ENCODE measurements at regions not wholly inside any gene's neighbourhood (a gene's known extent, or its start where the extent isn't known, plus 50 kb on each side); places are given as distances from the start of the nearest gene placed in this dataset.

GRCh38 chr6:104365451-104366234 lies 494.1 kb downstream of the HACE1 start:
- TF ChIP-seq GATA1 (IDR thresholded peaks at IDR 0.05; ENCODE audit: low read depth, low read length) = no peak
- no peak for TF ChIP-seq POLR2A (IDR thresholded peaks at IDR 0.05; ENCODE audit: low read length)
- no peak for DNase-seq

GRCh38 chr6:104357928-104358327 lies 501.8 kb downstream of the HACE1 start:
- no peak for TF ChIP-seq POLR2A (IDR thresholded peaks at IDR 0.05; ENCODE audit: low read length)
- TF ChIP-seq GATA1 (IDR thresholded peaks at IDR 0.05; ENCODE audit: low read depth, low read length) = no peak
- no peak for DNase-seq

- DNase-seq = no peak
- TF ChIP-seq POLR2A (IDR thresholded peaks at IDR 0.05; ENCODE audit: low read length) (no peak), GATA1 (IDR thresholded peaks at IDR 0.05; ENCODE audit: low read depth, low read length) (no peak)
These were observed 503.5 kb downstream of the HACE1 start for GRCh38 chr6:104356197-104356596.

GRCh38 chr6:104349191-104349590 lies 510.5 kb downstream of the HACE1 start:
- no peak for TF ChIP-seq POLR2A (IDR thresholded peaks at IDR 0.05; ENCODE audit: low read length)
- no peak for TF ChIP-seq GATA1 (IDR thresholded peaks at IDR 0.05; ENCODE audit: low read depth, low read length)
- DNase-seq = no peak

- no peak for TF ChIP-seq POLR2A (IDR thresholded peaks at IDR 0.05; ENCODE audit: low read length)
- TF ChIP-seq GATA1 (IDR thresholded peaks at IDR 0.05; ENCODE audit: low read depth, low read length) = no peak
- no peak for DNase-seq
These were observed 515.5 kb downstream of the HACE1 start for GRCh38 chr6:104344223-104344622.

GRCh38 chr6:104332364-104332763 lies 527.4 kb downstream of the HACE1 start:
- DNase-seq = no peak
- TF ChIP-seq GATA1 (IDR thresholded peaks at IDR 0.05; ENCODE audit: low read depth, low read length) (no peak), POLR2A (IDR thresholded peaks at IDR 0.05; ENCODE audit: low read length) (no peak)

- TF ChIP-seq POLR2A (IDR thresholded peaks at IDR 0.05; ENCODE audit: low read length) = no peak
- TF ChIP-seq GATA1 (IDR thresholded peaks at IDR 0.05; ENCODE audit: low read depth, low read length) = no peak
- no peak for DNase-seq
These were observed 533.3 kb downstream of the HACE1 start for GRCh38 chr6:104326173-104327001.

GRCh38 chr6:104325341-104326172 lies 534.2 kb downstream of the HACE1 start:
- peak; percentile 1 to 3 for DNase-seq
- no peak for TF ChIP-seq POLR2A (IDR thresholded peaks at IDR 0.05; ENCODE audit: low read length)
- TF ChIP-seq GATA1 (IDR thresholded peaks at IDR 0.05; ENCODE audit: low read depth, low read length) = no peak

GRCh38 chr6:104324301-104324700 lies 535.4 kb downstream of the HACE1 start:
- no peak for DNase-seq
- TF ChIP-seq GATA1 (IDR thresholded peaks at IDR 0.05; ENCODE audit: low read depth, low read length) (no peak), POLR2A (IDR thresholded peaks at IDR 0.05; ENCODE audit: low read length) (no peak)

- no peak for DNase-seq
- no peak for TF ChIP-seq POLR2A (IDR thresholded peaks at IDR 0.05; ENCODE audit: low read length)
- no peak for TF ChIP-seq GATA1 (IDR thresholded peaks at IDR 0.05; ENCODE audit: low read depth, low read length)
These were observed 536.9 kb downstream of the HACE1 start for GRCh38 chr6:104322841-104323240.

GRCh38 chr6:104321301-104321700 lies 538.4 kb downstream of the HACE1 start:
- no peak for DNase-seq
- TF ChIP-seq POLR2A (IDR thresholded peaks at IDR 0.05; ENCODE audit: low read length) (no peak), GATA1 (IDR thresholded peaks at IDR 0.05; ENCODE audit: low read depth, low read length) (no peak)

- no peak for DNase-seq
These were observed 538.8 kb downstream of the HACE1 start for GRCh38 chr6:104320896-104321295.

GRCh38 chr6:104312851-104313250 lies 546.9 kb downstream of the HACE1 start:
- no peak for TF ChIP-seq GATA1 (IDR thresholded peaks at IDR 0.05; ENCODE audit: low read depth, low read length)
- TF ChIP-seq POLR2A (IDR thresholded peaks at IDR 0.05; ENCODE audit: low read length) = no peak
- no peak for DNase-seq

More at GRCh38 chr6:104320896-104321295, 538.8 kb downstream of the HACE1 start:
- TF ChIP-seq GATA1 (IDR thresholded peaks at IDR 0.05; ENCODE audit: low read depth, low read length) (no peak), POLR2A (IDR thresholded peaks at IDR 0.05; ENCODE audit: low read length) (no peak)

GRCh38 chr6:104306211-104306610 lies 553.5 kb downstream of the HACE1 start:
- TF ChIP-seq GATA1 (IDR thresholded peaks at IDR 0.05; ENCODE audit: low read depth, low read length) = no peak
- TF ChIP-seq POLR2A (IDR thresholded peaks at IDR 0.05; ENCODE audit: low read length) = no peak
- no peak for DNase-seq
